C4-2B (cell line): ENCODE measurements at regions not wholly inside any gene's neighbourhood (a gene's known extent, or its start where the extent isn't known, plus 50 kb on each side); places are given as distances from the start of the nearest gene placed in this dataset.

ENCODE experiments used
- H3K27ac ChIP-seq: fragments of 450-650 bp; 2 replicates; pipeline ENCODE4 v1.5.1; 2017
- CTCF ChIP-seq: fragments of 450-650 bp; conservative IDR thresholded peaks from 2 replicates; pipeline ENCODE4 v1.5.1; 2017; ENCODE audit warnings: mild to moderate bottlenecking
- ZFX ChIP-seq: fragments of 450-650 bp; IDR thresholded peaks from 2 replicates; pipeline ENCODE4 v1.6.1; 2017

GRCh38 chr1:76766381-76766780 lies 100.9 kb upstream of the ST6GALNAC5 start:
- no peak for TF ChIP-seq CTCF
- no peak for TF ChIP-seq ZFX
- H3K27ac ChIP-seq: no peak overlapping the region

DNA sequence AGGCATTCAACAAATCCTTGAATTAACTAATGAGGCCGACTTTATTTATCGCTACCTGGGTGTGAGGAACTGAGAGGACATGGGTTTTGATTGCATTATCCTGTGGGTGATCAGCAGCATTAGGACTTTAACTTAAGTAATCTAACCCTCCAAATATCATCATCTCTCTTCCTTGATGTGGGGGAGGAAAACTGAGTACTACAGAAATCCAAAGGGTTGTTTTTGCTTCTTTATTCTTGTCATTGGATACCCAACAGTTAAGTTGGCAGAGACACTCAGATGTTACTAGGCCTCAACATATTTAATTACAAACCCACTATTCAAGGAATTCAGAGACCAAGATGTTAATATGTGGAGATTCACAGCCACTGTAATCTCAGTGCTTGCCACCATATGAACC lies 97.4 kb upstream of the ST6GALNAC5 start:
- no peak overlapping the region for H3K27ac ChIP-seq
- TF ChIP-seq CTCF: no peak
- TF ChIP-seq ZFX: no peak

DNA sequence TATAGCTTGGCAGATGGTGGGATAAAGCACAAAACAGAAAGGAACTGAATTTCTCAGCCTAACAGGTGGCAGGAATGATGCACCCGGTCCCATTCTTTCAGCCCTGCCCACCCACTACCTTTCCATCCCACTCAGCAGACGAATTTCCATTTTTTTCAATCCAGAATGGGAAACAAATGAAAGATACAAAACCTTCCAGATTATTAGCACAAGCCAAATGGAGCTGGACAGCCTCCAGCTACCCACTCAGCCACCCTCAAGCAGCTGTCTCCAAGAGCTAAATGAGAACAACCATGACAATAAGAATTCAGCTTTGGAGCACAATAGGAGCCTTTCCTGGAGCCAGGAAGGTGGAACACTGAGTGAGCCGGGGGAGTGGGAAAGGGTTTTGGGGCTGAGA lies 96.3 kb upstream of the ST6GALNAC5 start:
- no peak for TF ChIP-seq ZFX
- no peak for TF ChIP-seq CTCF
- no peak overlapping the region for H3K27ac ChIP-seq

- no peak overlapping the region for H3K27ac ChIP-seq
- TF ChIP-seq CTCF (no peak), ZFX (no peak)
Observed at GRCh38 chr1:76781447-76781846, 85.8 kb upstream of the ST6GALNAC5 start.

DNA sequence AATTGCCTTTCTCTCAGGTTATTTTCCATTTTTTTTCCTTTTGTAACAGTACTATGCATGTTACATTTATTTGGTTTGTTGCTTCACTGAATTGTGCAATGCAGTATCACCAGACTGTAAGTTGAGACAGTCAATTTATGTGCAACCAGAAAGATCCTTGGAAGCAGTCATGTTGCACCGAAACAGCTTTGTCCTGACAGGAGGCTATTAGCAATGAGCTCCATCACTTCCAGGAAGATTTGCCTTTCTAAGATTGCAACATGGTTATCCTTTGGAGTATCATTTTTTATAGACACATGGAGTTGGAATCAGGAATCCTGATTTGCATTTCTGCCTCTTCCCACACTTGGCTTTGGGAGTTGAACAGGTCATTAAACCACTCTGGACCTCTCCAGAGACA lies 84.5 kb upstream of the ST6GALNAC5 start:
- TF ChIP-seq CTCF: no peak
- no peak for TF ChIP-seq ZFX
- H3K27ac ChIP-seq: no peak overlapping the region

DNA sequence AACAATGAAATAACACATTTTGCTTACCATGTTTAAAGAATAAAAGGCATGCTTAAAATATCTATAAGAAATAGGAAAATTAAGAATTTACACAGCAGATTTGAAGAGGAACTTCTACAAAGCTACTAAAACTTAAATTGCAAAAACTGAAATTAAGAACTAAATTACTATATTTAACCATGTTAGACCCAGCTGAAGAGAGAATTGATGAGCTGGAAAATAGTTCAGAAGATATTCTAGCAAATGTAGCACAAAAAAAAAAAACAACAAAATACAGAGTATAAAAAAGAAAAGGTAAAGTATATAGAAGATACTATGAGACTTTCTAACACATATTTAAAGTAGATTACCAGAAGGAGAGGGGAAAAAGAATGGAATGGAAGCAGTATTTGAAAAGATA lies 82.8 kb upstream of the ST6GALNAC5 start:
- TF ChIP-seq CTCF: no peak
- no peak for TF ChIP-seq ZFX
- no peak overlapping the region for H3K27ac ChIP-seq

DNA sequence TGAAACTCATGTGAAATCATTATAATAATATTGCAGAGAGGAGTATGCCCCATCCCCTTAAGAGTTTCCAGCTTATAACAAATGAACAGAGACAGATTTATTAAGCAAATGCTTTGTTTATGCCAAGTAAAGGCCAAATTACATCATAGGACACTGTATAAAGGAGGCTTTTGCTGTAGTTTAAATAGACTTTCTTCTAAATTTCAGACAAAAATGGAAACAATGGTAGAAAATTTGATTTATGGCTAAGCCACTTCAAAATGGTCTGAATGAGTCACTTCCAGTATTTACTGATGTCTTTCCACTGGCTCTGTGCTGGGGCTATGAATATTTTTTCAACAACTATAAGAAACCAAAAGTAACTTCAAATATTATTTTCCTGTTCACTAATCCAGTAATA lies 81.1 kb upstream of the ST6GALNAC5 start:
- H3K27ac ChIP-seq: no peak overlapping the region
- TF ChIP-seq CTCF (no peak), ZFX (no peak)
